Heart left ventricle (tissue), 13 donors: ENCODE measurements at regions not wholly inside any gene's neighbourhood (a gene's known extent, or its start where the extent isn't known, plus 50 kb on each side); places are given as distances from the start of the nearest gene placed in this dataset.

ENCODE experiments used
- CTCF ChIP-seq, 12 donors: fragments of 200-600 bp; sonication (generic) in 4 of 12; IDR thresholded peaks; one replicate each; pipeline versions ENCODE4 v1.5.0 to v1.8.0; 2018 to 2022; ENCODE audit warnings: antibody characterized with exemption in 12 of 12, mild to moderate bottlenecking in 5 of 12
- POLR2A ChIP-seq, 2 donors: fragments of 450-650 bp; IDR thresholded peaks; one replicate each; pipeline ENCODE4 v1.6.1; 2017; ENCODE audit warnings: antibody characterized with exemption in 2 of 2, mild to moderate bottlenecking in 2 of 2, moderate library complexity in 2 of 2
- donor health status: ischemic (EF 13 %, LVEDD 7.1; RV severe dilation, severe dysfunction).
- donor health status: DM: no; HTN: yes; CAD: no.
- donor health status: DM: no; HTN: no; CAD: no.
- donor health status: ischemic (EF 25% LVEDD 6.9; RV normal size, moderate dysfunction).
- donor health status: ischemic (EF 25% LVEDD 5.7; RV mildly dilated, moderate dysfunction).
- donor health status: ischemic (EF 35%, LVEDD 5.7; RV mildly dilated, moderate dysfunction).
- donor health status: nonischemic (EF 11% LVEDD 7.7; RV severe dilation, severe dysfunction).
- donor health status: DM: yes; HTN: yes; CAD: no.
- donor health status: PGD.
- donor health status: ischemic (EF 29% LVEDD 5.4; RV normal size, mild dysfunction).
- donor health status: nonischemic (EF 23%, LVEDD 6.1; RV moderate dilation, normal function).

GRCh38 chr7:76146374-76146773 is 55.3 kb upstream of the SRRM3 start:
- TF ChIP-seq CTCF (IDR thresholded peaks at IDR 0.05) (no peak), POLR2A (IDR thresholded peaks at IDR 0.05) (no peak)
